Ovary (tissue), 3 donors: ENCODE measurements at regions not wholly inside any gene's neighbourhood (a gene's known extent, or its start where the extent isn't known, plus 50 kb on each side); places are given as distances from the start of the nearest gene placed in this dataset.

ENCODE experiments used
- EP300 ChIP-seq: sonication (generic); formaldehyde crosslinking; IDR thresholded peaks from one replicate; pipeline ENCODE4 v1.6.1; 2017; ENCODE audit warnings: antibody characterized with exemption
- POLR2A ChIP-seq: fragments of 450-650 bp; IDR thresholded peaks from one replicate; pipeline ENCODE4 v1.6.1; 2017; ENCODE audit warnings: antibody characterized with exemption, mild to moderate bottlenecking, moderate library complexity
- TF ChIP-seq, protein P1 (sequence below), 3 donors: fragments of 450-650 bp in 2 of 3; fragments of 200-600 bp in 1 of 3; IDR thresholded peaks; one replicate each; pipeline versions ENCODE4 v1.5.1 to v1.8.0; 2016 to 2022; ENCODE audit warnings: antibody characterized with exemption in 3 of 3, mild to moderate bottlenecking in 1 of 3
- donor health status: DM: no; HTN: no; CAD: no.

DNA sequence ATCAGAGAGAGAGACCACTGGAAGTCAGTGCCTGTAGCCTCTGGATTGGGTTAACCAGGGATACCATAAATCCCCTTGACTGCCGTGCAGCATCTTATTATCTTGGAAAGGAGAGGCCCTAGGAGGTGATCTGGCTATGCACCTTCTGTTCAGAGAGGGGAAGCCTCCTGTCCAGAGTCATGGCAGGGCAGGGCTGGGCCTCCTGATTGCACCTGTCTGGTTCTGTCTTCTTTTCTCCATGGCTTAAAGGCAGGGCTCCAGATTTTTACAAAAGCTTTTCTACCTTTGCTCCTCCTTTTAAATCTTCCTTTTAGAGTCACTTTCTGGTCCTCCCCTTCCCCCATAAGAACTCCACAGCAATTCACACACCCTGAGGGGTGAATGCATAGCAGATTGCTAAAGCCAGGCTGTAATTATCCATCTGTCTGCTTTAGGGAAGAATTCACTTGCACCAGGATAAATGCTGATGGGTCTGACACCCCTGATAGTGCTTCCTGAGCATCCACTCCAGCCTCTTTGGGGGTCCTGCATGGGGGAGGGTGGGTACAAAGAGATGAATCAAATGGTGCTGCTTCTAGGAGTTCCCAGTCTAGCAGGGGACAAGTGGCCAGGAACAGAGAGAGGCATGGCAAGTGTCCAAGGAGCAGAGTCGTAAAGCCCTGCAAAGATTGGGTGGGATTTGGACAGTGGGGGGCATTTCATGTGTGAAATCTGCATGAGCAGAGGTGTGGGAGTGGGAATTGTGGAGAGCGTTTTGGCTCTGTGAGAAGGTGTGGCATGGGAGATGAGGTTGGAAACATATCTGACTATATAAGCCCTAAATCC lies 141.3 kb upstream of the ALDH1B1 start:
- no peak for TF ChIP-seq POLR2A
- TF ChIP-seq, protein P1, sequence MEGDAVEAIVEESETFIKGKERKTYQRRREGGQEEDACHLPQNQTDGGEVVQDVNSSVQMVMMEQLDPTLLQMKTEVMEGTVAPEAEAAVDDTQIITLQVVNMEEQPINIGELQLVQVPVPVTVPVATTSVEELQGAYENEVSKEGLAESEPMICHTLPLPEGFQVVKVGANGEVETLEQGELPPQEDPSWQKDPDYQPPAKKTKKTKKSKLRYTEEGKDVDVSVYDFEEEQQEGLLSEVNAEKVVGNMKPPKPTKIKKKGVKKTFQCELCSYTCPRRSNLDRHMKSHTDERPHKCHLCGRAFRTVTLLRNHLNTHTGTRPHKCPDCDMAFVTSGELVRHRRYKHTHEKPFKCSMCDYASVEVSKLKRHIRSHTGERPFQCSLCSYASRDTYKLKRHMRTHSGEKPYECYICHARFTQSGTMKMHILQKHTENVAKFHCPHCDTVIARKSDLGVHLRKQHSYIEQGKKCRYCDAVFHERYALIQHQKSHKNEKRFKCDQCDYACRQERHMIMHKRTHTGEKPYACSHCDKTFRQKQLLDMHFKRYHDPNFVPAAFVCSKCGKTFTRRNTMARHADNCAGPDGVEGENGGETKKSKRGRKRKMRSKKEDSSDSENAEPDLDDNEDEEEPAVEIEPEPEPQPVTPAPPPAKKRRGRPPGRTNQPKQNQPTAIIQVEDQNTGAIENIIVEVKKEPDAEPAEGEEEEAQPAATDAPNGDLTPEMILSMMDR (IDR thresholded peaks at IDR 0.05), result no peak
- TF ChIP-seq EP300, result no peak
